Thymus (tissue), 11 donors: ENCODE measurements at regions not wholly inside any gene's neighbourhood (a gene's known extent, or its start where the extent isn't known, plus 50 kb on each side); places are given as distances from the start of the nearest gene placed in this dataset.

Experiments
- DNase-seq, 9 donors: peaks; one replicate each; pipeline ENCODE4 v3.0.0-alpha.2; 2013; ENCODE audit warnings: low spot score in 9 of 9, low read depth in 6 of 9, missing footprints in 1 of 9
- H3K27ac ChIP-seq, 2 donors: one replicate each; pipeline ENCODE4 v1.5.1; 2013; ENCODE audit warnings: control low read depth in 1 of 2, low read depth in 1 of 2, low read length in 1 of 2, mild to moderate bottlenecking in 1 of 2, moderate library complexity in 1 of 2
- H3K27me3 ChIP-seq, 2 donors: one replicate each; pipeline ENCODE4 v1.5.1; 2013; ENCODE audit warnings: low read length in 1 of 2; ENCODE audit not compliant: control insufficient read depth in 2 of 2, insufficient read depth in 1 of 2
- H3K36me3 ChIP-seq, 2 donors: one replicate each; pipeline ENCODE4 v1.5.1; 2013; ENCODE audit warnings: low read length in 1 of 2, mild to moderate bottlenecking in 1 of 2, moderate library complexity in 1 of 2; ENCODE audit not compliant: control insufficient read depth in 2 of 2, insufficient read depth in 2 of 2
- H3K4me1 ChIP-seq, 2 donors: one replicate each; pipeline ENCODE4 v1.5.1; 2013; ENCODE audit warnings: low read length in 2 of 2; ENCODE audit not compliant: control insufficient read depth in 2 of 2, insufficient read depth in 2 of 2
- H3K4me3 ChIP-seq, 2 donors: one replicate each; pipeline ENCODE4 v1.5.1; 2013; ENCODE audit warnings: low read length in 2 of 2, control low read depth in 1 of 2, mild to moderate bottlenecking in 1 of 2
- H3K9me3 ChIP-seq, 2 donors: one replicate each; pipeline ENCODE4 v1.5.1; 2013; ENCODE audit warnings: low read length in 1 of 2, mild to moderate bottlenecking in 1 of 2; ENCODE audit not compliant: control insufficient read depth in 2 of 2, insufficient read depth in 1 of 2
- WGBS: extraction: QIAGEN DNeasy Blood & Tissue Kit; methylation state at CpG from one replicate; pipeline ENCODE4 v1.1.7; 2013; 5-methylcytosine and 5-hydroxymethylcytosine counted together
- donor health status: healthy.

- no peak overlapping the region for H3K4me3 ChIP-seq
- no peak overlapping the region for H3K27ac ChIP-seq
- no peaks in the 10 kb centered on the region for H3K9me3 ChIP-seq
- no peaks in the 10 kb centered on the region for H3K27me3 ChIP-seq
- H3K36me3 ChIP-seq, result no peaks in the 10 kb centered on the region
- WGBS, result 95% methylated on average over 2 of the region's 2 CpGs
- no peaks in the 10 kb centered on the region for H3K4me1 ChIP-seq
- DNase-seq, result no peak
Measured at GRCh38 chr13:64438084-64438483, 2792.1 kb downstream of the PCDH9 start.

DNA sequence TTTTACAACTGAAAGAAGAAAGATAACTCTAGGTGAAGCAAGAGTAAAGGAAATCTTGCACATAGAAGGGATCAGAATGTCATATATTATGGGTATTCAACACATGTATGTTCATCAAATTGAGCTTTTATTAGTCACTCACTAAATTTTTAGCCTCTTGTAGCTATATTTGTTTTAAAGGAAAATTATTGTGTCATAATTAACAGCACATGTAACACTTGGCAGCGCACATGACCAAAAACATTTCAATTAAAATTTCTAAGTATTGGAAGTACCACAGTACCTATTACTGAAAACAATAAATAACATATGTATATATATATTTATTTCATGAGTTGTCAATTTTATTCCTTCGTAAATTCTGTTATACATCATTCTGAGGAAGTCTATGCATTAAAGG, 2800.4 kb downstream of the PCDH9 start:
- Histone ChIP-seq H3K27ac (no peak overlapping the region), H3K4me3 (no peak overlapping the region), H3K36me3 (no peaks in the 10 kb centered on the region), H3K4me1 (no peaks in the 10 kb centered on the region), H3K27me3 (no peaks in the 10 kb centered on the region), H3K9me3 (no peaks in the 10 kb centered on the region)
- WGBS, result 93% methylated on average over 2 of the region's 2 CpGs
- no peak for DNase-seq

- DNase-seq, result no peak
- Histone ChIP-seq H3K4me3 (no peak overlapping the region), H3K36me3 (no peaks in the 10 kb centered on the region), H3K4me1 (no peaks in the 10 kb centered on the region), H3K9me3 (no peaks in the 10 kb centered on the region), H3K27ac (no peak overlapping the region), H3K27me3 (no peaks in the 10 kb centered on the region)
Measured at GRCh38 chr13:64428196-64428595, 2801.9 kb downstream of the PCDH9 start.

DNA sequence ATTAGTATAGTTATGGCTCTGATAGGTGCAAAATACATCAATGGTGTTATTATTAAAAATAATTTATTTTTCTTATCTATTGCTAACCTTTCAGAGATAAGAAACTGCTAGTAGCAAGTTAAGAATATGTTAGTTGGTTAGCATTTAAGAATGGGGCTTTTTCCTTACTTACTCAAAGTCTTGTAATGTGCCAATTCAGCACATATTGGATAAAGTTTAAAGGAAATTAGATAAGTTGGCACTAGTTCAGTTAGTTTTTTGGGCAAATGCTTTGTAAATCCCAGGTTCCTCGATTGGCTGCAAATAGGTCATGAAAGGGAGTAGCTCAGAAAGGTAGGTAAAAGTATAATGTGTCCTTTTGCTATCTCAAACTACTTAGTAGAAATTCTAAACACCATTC, 2806.7 kb downstream of the PCDH9 start:
- Histone ChIP-seq H3K4me1 (no peaks in the 10 kb centered on the region), H3K9me3 (no peaks in the 10 kb centered on the region), H3K4me3 (no peak overlapping the region), H3K27me3 (no peaks in the 10 kb centered on the region), H3K27ac (no peak overlapping the region), H3K36me3 (no peaks in the 10 kb centered on the region)
- no peak for DNase-seq
- WGBS, result 85% methylated on average over 1 of the region's 1 CpG

DNA sequence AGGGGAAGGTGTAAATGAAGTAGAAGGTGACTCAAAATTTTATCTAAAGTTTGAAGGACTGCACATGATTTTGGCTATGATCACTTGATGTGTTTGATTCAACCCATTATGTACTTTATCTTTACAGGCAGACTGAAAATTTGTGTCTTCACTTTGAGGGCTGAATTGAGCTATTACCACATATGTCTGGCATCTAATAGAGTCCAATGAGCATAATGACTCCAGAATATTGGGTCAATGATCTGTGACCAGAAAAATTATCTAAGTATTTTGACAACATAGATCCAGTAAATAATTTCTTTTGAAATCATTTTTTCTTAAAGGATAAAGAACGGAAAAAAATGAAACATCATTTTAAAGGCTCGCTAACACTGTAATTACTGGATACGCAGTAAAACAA, 2810.0 kb downstream of the PCDH9 start:
- WGBS, result 97% methylated on average over 3 of the region's 3 CpGs
- no peaks in the 10 kb centered on the region for H3K9me3 ChIP-seq
- no peaks in the 10 kb centered on the region for H3K36me3 ChIP-seq
- H3K27ac ChIP-seq, result no peak overlapping the region
- H3K4me1 ChIP-seq, result no peaks in the 10 kb centered on the region
- no peak overlapping the region for H3K4me3 ChIP-seq
- no peak for DNase-seq
- H3K27me3 ChIP-seq, result no peaks in the 10 kb centered on the region

- Histone ChIP-seq H3K36me3 (no peaks in the 10 kb centered on the region), H3K4me3 (no peak overlapping the region), H3K4me1 (no peaks in the 10 kb centered on the region), H3K27me3 (no peaks in the 10 kb centered on the region), H3K27ac (no peak overlapping the region), H3K9me3 (no peaks in the 10 kb centered on the region)
- 96% methylated on average over 3 of the region's 3 CpGs for WGBS
- no peak for DNase-seq
Measured at GRCh38 chr13:64417581-64417980, 2812.6 kb downstream of the PCDH9 start.

- no peaks in the 10 kb centered on the region for H3K27me3 ChIP-seq
- H3K27ac ChIP-seq, result no peak overlapping the region
- no peaks in the 10 kb centered on the region for H3K4me1 ChIP-seq
- H3K36me3 ChIP-seq, result no peaks in the 10 kb centered on the region
- no peak for DNase-seq
- H3K9me3 ChIP-seq, result no peaks in the 10 kb centered on the region
- H3K4me3 ChIP-seq, result no peak overlapping the region
Measured at GRCh38 chr13:64414381-64414780, 2815.8 kb downstream of the PCDH9 start.

DNA sequence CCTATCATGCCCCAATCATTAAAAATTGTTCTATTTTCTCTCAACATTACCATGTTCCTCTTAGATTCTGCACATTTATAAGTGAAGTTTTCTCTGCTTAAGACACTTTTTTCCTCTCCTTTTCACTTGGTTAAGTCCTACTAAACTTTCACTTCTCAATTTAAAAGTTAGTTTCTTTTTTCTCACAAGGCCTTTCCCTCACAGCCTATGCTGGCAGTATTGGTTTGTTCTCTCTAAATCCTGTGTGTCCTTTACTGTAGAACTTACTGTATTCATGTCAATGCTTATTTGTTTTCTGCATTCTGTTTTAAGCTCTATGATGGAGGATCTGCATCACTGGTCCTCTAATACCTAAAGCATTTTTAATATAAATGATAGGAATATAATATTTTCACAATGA, 2816.6 kb downstream of the PCDH9 start:
- no peaks in the 10 kb centered on the region for H3K4me1 ChIP-seq
- no peaks in the 10 kb centered on the region for H3K36me3 ChIP-seq
- H3K9me3 ChIP-seq, result no peaks in the 10 kb centered on the region
- no peaks in the 10 kb centered on the region for H3K27me3 ChIP-seq
- no peak overlapping the region for H3K27ac ChIP-seq
- no peak overlapping the region for H3K4me3 ChIP-seq
- DNase-seq, result no peak

GRCh38 chr13:64410276-64411053, 2819.7 kb downstream of the PCDH9 start:
- 79% methylated on average over 5 of the region's 5 CpGs for WGBS
- H3K27me3 ChIP-seq, result no peaks in the 10 kb centered on the region
- no peak overlapping the region for H3K4me3 ChIP-seq
- H3K36me3 ChIP-seq, result no peaks in the 10 kb centered on the region
- no peaks in the 10 kb centered on the region for H3K4me1 ChIP-seq
- H3K9me3 ChIP-seq, result no peaks in the 10 kb centered on the region
- H3K27ac ChIP-seq, result no peak overlapping the region
- no peak for DNase-seq

GRCh38 chr13:64397701-64398100, 2832.4 kb downstream of the PCDH9 start:
- H3K9me3 ChIP-seq, result no peaks in the 10 kb centered on the region
- 27% methylated on average over 2 of the region's 2 CpGs for WGBS
- no peaks in the 10 kb centered on the region for H3K36me3 ChIP-seq
- no peaks in the 10 kb centered on the region for H3K4me1 ChIP-seq
- no peak overlapping the region for H3K4me3 ChIP-seq
- no peaks in the 10 kb centered on the region for H3K27me3 ChIP-seq
- H3K27ac ChIP-seq, result no peak overlapping the region
- DNase-seq, result no peak
